HG02763 (cell line): ENCODE measurements at regions not wholly inside any gene's neighbourhood (a gene's known extent, or its start where the extent isn't known, plus 50 kb on each side); places are given as distances from the start of the nearest gene placed in this dataset.
"Not testable (repeated sequence)": the region's sequence is repeated elsewhere in the genome, so short reads cannot be mapped to it uniquely, and the experiment has no call there.

Experiments
- ATAC-seq: cut with Tn5 transposase; IDR thresholded peaks from one replicate; pipeline ENCODE4 v1.9.1; 2021; ENCODE audit warnings: mild to moderate bottlenecking, moderate library complexity; ENCODE audit not compliant: unreplicated experiment

DNA sequence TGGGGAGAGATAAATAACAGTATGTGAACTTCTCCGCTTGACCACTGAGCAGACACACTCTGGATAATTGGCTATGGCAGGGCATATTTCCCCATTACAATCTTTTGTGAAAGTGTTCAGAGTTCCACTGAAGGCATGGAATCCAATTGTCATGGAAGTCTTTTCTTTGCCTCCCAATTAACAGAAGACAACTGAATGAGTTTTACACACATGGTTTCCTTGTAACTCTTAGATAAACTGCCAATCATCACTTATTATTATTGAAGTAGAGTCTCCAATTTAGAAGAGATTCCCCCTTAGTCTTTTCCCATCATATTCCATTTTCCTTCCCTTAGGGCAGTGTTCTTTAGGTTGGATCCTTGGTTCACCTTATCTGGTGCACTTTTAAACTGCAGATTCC, 308.3 kb downstream of the NR2F2 start:
- no peak for ATAC-seq

DNA sequence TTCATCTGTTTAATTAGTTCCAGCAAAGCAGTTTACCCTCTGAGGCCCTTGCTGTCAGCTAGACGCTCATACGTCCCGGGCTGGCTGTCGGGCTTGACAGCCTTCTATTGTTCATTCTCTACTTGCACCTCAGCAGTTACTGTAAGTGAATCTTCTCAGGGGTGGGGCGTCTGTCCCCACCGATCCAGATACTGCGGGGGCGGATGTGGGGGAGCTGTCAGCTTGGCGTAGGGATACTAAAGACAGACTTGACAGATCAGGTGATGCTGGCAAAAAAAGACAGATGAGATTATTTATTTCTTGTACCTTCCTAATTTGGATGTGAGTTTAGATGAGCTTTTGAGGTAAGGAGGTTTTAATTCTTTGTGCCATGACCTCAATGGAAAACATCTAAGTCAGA, 315.3 kb downstream of the NR2F2 start:
- no peak for ATAC-seq

GRCh38 chr15:96648866-96649265, 318.4 kb downstream of the NR2F2 start:
- ATAC-seq, result no peak

- no peak for ATAC-seq
Measured at GRCh38 chr15:96657096-96657495, 326.6 kb downstream of the NR2F2 start.

DNA sequence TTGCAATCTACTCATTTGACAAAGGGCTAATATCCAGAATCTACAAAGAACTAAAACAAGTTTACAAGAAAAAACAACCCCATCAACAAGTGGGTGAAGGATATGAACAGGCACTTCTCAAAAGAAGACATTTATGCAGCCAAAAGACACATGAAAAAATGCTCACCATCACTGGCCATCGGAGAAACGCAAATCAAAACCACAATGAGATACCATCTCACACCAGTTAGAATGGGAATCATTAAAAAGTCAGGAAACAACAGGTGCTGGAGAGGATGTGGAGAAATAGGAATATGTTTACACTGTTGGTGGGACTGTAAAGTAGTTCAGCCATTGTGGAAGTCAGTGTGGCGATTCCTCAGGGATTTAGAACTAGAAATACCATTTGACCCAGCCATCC, 336.5 kb downstream of the NR2F2 start:
- ATAC-seq, result not testable (repeated sequence)

- no peak for ATAC-seq
Measured at GRCh38 chr15:96670389-96670788, 339.9 kb downstream of the NR2F2 start.

GRCh38 chr15:96672629-96673028, 342.1 kb downstream of the NR2F2 start:
- no peak for ATAC-seq

DNA sequence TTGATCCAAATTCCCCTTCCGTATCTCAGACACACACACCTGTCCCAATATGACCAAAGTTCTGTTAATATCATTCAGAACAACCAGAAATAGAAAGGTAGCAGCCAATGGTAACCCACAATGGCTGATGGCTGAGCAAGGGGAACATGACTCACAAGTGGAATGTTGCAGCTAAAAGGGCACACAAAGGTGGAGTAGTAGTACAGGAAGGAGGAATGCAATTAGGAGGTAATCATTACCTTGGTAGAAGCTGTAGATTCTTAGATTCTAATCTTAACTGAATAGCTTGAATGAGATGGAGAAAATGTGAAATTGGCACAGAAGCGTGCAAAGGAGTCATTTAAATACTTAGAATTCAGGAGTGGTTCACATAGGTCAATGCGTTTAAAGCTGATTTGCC, 347.9 kb downstream of the NR2F2 start:
- ATAC-seq, result no peak

- no peak for ATAC-seq
Measured at GRCh38 chr15:96687388-96688107, 357.0 kb downstream of the NR2F2 start.

- no peak for ATAC-seq
Measured at GRCh38 chr15:96690733-96691132, 360.2 kb downstream of the NR2F2 start.

DNA sequence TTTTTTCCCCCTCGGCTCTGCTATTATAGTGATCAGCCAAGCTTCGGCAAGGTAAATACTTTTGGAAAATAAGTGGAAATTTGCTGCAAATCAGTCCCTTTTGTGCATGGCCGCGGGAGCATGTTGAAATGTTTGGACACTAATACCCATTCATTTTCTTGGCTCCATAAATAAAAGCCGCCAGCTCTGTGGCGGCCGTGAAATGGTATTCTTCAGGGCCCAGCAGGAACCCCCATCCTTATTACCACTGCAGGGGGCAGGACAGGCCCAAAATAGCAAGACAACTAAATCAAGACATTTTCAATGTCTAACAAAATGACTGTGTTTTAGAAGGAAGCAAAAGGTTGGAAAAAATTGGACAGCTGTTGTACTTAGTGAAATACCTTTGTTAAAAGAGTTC, 362.3 kb downstream of the NR2F2 start:
- ATAC-seq, result no peak

GRCh38 chr15:96693515-96693914, 363.0 kb downstream of the NR2F2 start:
- no peak for ATAC-seq

- no peak for ATAC-seq
Measured at GRCh38 chr15:96693990-96694517, 363.6 kb downstream of the NR2F2 start.

DNA sequence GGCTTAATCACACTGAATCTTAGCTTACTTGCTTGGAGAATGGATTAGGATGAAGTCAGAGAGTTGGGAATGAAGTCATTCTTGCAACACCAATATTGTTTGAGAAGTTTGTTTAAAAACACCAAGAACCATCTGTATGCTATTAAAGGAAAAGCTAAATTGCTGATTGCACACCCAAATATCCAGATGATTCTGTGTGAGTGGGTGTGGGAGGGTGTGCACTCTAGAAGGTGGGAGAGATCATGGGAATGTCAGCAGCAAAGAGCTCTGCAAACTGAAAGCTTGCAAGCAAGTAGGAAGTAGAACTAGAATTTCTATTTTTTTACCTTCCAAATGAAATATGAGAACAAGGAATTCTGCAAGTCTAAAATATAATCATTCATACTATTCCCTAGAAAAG, 364.9 kb downstream of the NR2F2 start:
- ATAC-seq, result no peak

GRCh38 chr15:96699871-96700401, 369.4 kb downstream of the NR2F2 start:
- no peak for ATAC-seq

DNA sequence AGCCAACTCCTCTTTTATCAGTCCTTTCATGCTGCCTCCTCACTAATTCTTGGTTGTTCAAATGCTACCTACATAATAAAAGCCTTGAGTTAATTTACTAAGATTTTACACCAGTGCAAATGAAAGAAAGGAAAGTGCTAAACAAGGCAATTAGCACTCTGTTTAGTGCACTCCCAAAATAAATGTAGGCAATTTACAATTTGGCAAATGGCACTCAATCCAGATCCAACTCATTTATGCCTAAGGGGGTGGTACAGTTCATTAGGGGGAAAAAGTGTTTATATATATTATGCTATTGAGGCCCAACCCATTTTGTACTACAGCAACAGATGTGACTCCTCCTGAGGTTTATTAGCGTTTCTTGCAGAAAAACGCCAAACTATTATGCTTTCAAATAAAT, 370.1 kb downstream of the NR2F2 start:
- ATAC-seq, result no peak

DNA sequence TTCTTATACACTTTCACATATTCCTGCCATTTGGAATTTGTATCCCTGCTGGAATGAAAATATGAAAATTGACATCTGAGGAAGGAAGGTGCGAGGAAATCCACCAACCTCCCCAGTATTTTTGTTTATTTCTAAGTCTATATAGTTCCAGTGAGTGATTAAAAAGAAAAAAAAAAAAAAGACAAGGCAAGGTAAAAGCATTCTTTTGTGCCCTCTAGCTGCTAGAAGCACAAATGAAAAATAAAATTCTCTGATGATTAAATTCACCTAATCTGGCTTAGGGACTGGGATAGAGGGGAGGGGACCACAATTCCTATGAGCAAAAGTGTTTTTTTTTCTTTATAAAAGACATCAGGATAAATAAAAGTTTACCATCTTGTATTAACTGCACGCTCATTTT, 370.9 kb downstream of the NR2F2 start:
- no peak for ATAC-seq

GRCh38 chr15:96701877-96702276, 371.4 kb downstream of the NR2F2 start:
- no peak for ATAC-seq

GRCh38 chr15:96702589-96702988, 372.1 kb downstream of the NR2F2 start:
- no peak for ATAC-seq

GRCh38 chr15:96703091-96703490, 372.6 kb downstream of the NR2F2 start:
- ATAC-seq, result no peak

- ATAC-seq, result no peak
Measured at GRCh38 chr15:96703794-96704550, 373.5 kb downstream of the NR2F2 start.

DNA sequence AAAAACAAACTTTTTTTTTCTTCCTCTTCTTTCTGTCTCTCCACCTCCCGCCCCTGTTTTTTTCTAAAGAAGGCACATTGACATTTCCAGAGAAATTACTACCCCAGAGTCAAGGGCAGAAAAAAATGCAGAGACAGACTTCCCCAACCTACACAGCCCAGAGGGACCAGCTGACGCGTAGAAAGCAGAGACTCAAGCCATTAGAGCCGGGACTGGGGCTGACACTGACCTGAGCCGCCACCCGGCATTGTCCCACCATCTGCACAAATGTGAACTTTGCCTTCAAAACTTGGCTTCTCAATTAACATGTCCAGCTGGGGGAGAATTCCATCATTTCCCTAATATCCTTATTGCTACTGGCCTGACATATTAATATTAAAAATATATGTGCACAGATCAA, 385.6 kb downstream of the NR2F2 start:
- ATAC-seq, result no peak
